Heart left ventricle (tissue), 16 donors: ENCODE measurements at regions not wholly inside any gene's neighbourhood (a gene's known extent, or its start where the extent isn't known, plus 50 kb on each side); places are given as distances from the start of the nearest gene placed in this dataset.

Experiments used
- ATAC-seq, 4 donors: fragments of 200-7000 bp; cut with Tn5 transposase; one replicate each; pipeline ENCODE4 v1.9.1; 2020 to 2022; ENCODE audit warnings: moderate library complexity in 4 of 4, mild to moderate bottlenecking in 3 of 4, moderate number of reproducible peaks in 1 of 4
- DNase-seq, 5 donors: peaks; one replicate each; pipeline ENCODE4 v3.0.0-alpha.2; 2020
- H3K27ac ChIP-seq, 12 donors: fragments of 200-600 bp; sonication (generic) in 4 of 12; one replicate each; pipeline versions ENCODE4 v1.5.0 to v1.8.0; 2016 to 2022; ENCODE audit warnings: mild to moderate bottlenecking in 2 of 12
- H3K27me3 ChIP-seq, 9 donors: fragments of 200-600 bp; sonication (generic) in 2 of 9; one replicate each; pipeline versions ENCODE4 v1.5.1 to v1.8.0; 2016 to 2022; ENCODE audit warnings: mild to moderate bottlenecking in 3 of 9
- H3K36me3 ChIP-seq, 9 donors: fragments of 200-600 bp; sonication (generic) in 2 of 9; one replicate each; pipeline versions ENCODE4 v1.5.0 to v1.8.0; 2018 to 2022; ENCODE audit warnings: mild to moderate bottlenecking in 2 of 9
- H3K4me1 ChIP-seq, 12 donors: fragments of 200-600 bp; sonication (generic) in 4 of 12; one replicate each; pipeline versions ENCODE4 v1.5.0 to v1.8.0; 2016 to 2022; ENCODE audit warnings: mild to moderate bottlenecking in 3 of 12
- H3K4me3 ChIP-seq, 12 donors: fragments of 200-600 bp; sonication (generic) in 4 of 12; one replicate each; pipeline versions ENCODE4 v1.5.0 to v1.8.0; 2017 to 2022; ENCODE audit warnings: mild to moderate bottlenecking in 9 of 12, moderate library complexity in 4 of 12
- H3K9me3 ChIP-seq, 12 donors: fragments of 200-600 bp; sonication (generic) in 4 of 12; one replicate each; pipeline versions ENCODE4 v1.5.0 to v1.8.0; 2016 to 2022; ENCODE audit warnings: mild to moderate bottlenecking in 1 of 12
- CTCF ChIP-seq, 12 donors: fragments of 200-600 bp; sonication (generic) in 4 of 12; IDR thresholded peaks; one replicate each; pipeline versions ENCODE4 v1.5.0 to v1.8.0; 2018 to 2022; ENCODE audit warnings: antibody characterized with exemption in 12 of 12, mild to moderate bottlenecking in 5 of 12
- POLR2A ChIP-seq, 2 donors: fragments of 450-650 bp; IDR thresholded peaks; one replicate each; pipeline ENCODE4 v1.6.1; 2017; ENCODE audit warnings: antibody characterized with exemption in 2 of 2, mild to moderate bottlenecking in 2 of 2, moderate library complexity in 2 of 2
- WGBS, 4 donors: extraction: QIAGEN DNeasy Blood & Tissue Kit in 2 of 4; methylation state at CpG; one replicate each; pipeline versions ENCODE4 v1.1.5 to v1.1.7; 2013 to 2018; 5-methylcytosine and 5-hydroxymethylcytosine counted together
- intact Hi-C, 10 donors: fragments of 100-400 bp; cut with DNase I; formaldehyde crosslinking; loops; one replicate each; pipeline versions ENCODE4 v1.11.1 to v1.14.2; 2022
- donor health status: ischemic (EF 13 %, LVEDD 7.1; RV severe dilation, severe dysfunction).
- donor health status: healthy with polysubstance abuse.
- donor health status: DM: no; HTN: yes; CAD: no.
- donor health status: DM: no; HTN: no; CAD: no.
- donor health status: ischemic (EF 25% LVEDD 6.9; RV normal size, moderate dysfunction).
- donor health status: ischemic (EF 25% LVEDD 5.7; RV mildly dilated, moderate dysfunction).
- donor health status: healthy.
- donor health status: DM: yes; HTN: yes; CAD: no.
- donor health status: ischemic (EF 35%, LVEDD 5.7; RV mildly dilated, moderate dysfunction).
- donor health status: nonischemic (EF 11% LVEDD 7.7; RV severe dilation, severe dysfunction).
- donor health status: DM: yes; HTN: yes; CAD: no.
- donor health status: PGD.
- donor health status: ischemic (EF 29% LVEDD 5.4; RV normal size, mild dysfunction).
- donor health status: nonischemic (EF 23%, LVEDD 6.1; RV moderate dilation, normal function).

- DNase-seq, result no peak
- Histone ChIP-seq H3K27me3 (no peaks in the 10 kb centered on the region), H3K27ac (no peak overlapping the region), H3K9me3 (peaks cover 0 to 2% (median 0%) of the 10 kb centered on the region in 12 donors), H3K4me3 (no peak overlapping the region), H3K36me3 (no peaks in the 10 kb centered on the region), H3K4me1 (no peaks in the 10 kb centered on the region)
- intact Hi-C loops, result no loop called here
- TF ChIP-seq CTCF (IDR thresholded peaks at IDR 0.05), result no peak
- no peak for ATAC-seq
- 30 to 61% (median 55%) methylated on average over 3 of the region's 3 CpGs for WGBS, 4 donors
These were observed 822.2 kb downstream of the MRPL39 start for GRCh38 chr21:24785033-24785432.

- TF ChIP-seq CTCF (IDR thresholded peaks at IDR 0.05) (no peak), POLR2A (IDR thresholded peaks at IDR 0.05) (no peak)
- intact Hi-C loops, result no loop called here
These were observed 826.1 kb downstream of the MRPL39 start for GRCh38 chr21:24781146-24781545.

GRCh38 chr21:24759348-24760075, 847.8 kb downstream of the MRPL39 start:
- 57 to 64% (median 62%) methylated on average over 3 of the region's 3 CpGs for WGBS, 4 donors
- intact Hi-C loops, result no loop called here
- no peak overlapping the region for H3K4me3 ChIP-seq
- no peaks in the 10 kb centered on the region for H3K4me1 ChIP-seq
- H3K27me3 ChIP-seq, result no peaks in the 10 kb centered on the region
- no peak for DNase-seq
- no peak overlapping the region for H3K27ac ChIP-seq
- no peaks in the 10 kb centered on the region for H3K9me3 ChIP-seq
- TF ChIP-seq CTCF (IDR thresholded peaks at IDR 0.05) (no peak), POLR2A (IDR thresholded peaks at IDR 0.05) (no peak)
- H3K36me3 ChIP-seq, result no peaks in the 10 kb centered on the region
- no peak for ATAC-seq

More at GRCh38 chr21:24781146-24781545, 826.1 kb downstream of the MRPL39 start:
- WGBS, 4 donors, result 31 to 36% (median 35%) methylated on average over 2 of the region's 2 CpGs
- Histone ChIP-seq H3K4me1 (no peaks in the 10 kb centered on the region), H3K27me3 (no peaks in the 10 kb centered on the region), H3K27ac (no peak overlapping the region), H3K36me3 (no peaks in the 10 kb centered on the region), H3K4me3 (no peak overlapping the region), H3K9me3 (no peaks in the 10 kb centered on the region)
- ATAC-seq, result no peak
- no peak for DNase-seq

- Histone ChIP-seq H3K27me3 (no peaks in the 10 kb centered on the region), H3K9me3 (no peaks in the 10 kb centered on the region), H3K36me3 (no peaks in the 10 kb centered on the region), H3K27ac (no peak overlapping the region), H3K4me1 (no peaks in the 10 kb centered on the region), H3K4me3 (no peak overlapping the region)
- TF ChIP-seq CTCF (IDR thresholded peaks at IDR 0.05) (no peak), POLR2A (IDR thresholded peaks at IDR 0.05) (no peak)
- DNase-seq (no peak), ATAC-seq (no peak)
- WGBS, 4 donors, result 81 to 88% (median 86%) methylated on average over 8 of the region's 8 CpGs
- intact Hi-C loops, result no loop called here
These were observed 869.2 kb downstream of the MRPL39 start for GRCh38 chr21:24738063-24738462.
